HCT116 (cell line): ENCODE measurements at regions not wholly inside any gene's neighbourhood (a gene's known extent, or its start where the extent isn't known, plus 50 kb on each side); places are given as distances from the start of the nearest gene placed in this dataset.

ENCODE experiments used
- ATAC-seq: fragments of 200-7000 bp; cut with Tn5 transposase; 2 replicates; pipeline ENCODE4 v1.9.1; 2020; ENCODE audit warnings: mild to moderate bottlenecking, moderate library complexity
- BruUV-seq: library from RNA; stranded (reverse); fragments of 400-500 nt; replicated peaks from 2 replicates; lab custom pipeline; 2021; lab: Mats Ljungman, UMichigan
- CTCF ChIA-PET: fragments of 300-600 bp; sonication (Branson Sonifier 250); formaldehyde crosslinking; loops from one replicate; lab custom pipeline; 2021; ENCODE audit warnings: antibody characterized with exemption; lab: Charles Lee
- POLR2A ChIA-PET: fragments of 300-600, 350-600 bp; sonication (Branson Sonifier 250); formaldehyde crosslinking; loops from one replicate; lab custom pipeline; 2021; ENCODE audit warnings: antibody characterized with exemption; lab: Charles Lee
- RAD21 ChIA-PET, 2 experiments: fragments of 300-600 bp; sonication (Branson Sonifier 250); formaldehyde crosslinking; loops; one replicate each; lab custom pipeline; 2023; ENCODE audit warnings: low total read pairs in 2 of 2; ENCODE audit not compliant: uncharacterized antibody in 2 of 2, unreplicated experiment in 2 of 2, low non-redundant PET in 1 of 2; lab: Charles Lee
- DNase-seq: peaks from one replicate; pipeline ENCODE4 v3.0.0-alpha.2; 2010; ENCODE audit warnings: low read depth, low spot score
- H2AFZ ChIP-seq: fragments of 200-600 bp; shearing (Covaris generic), sonication (generic); 2 replicates; pipeline ENCODE4 v1.6.1; 2017; ENCODE audit warnings: low read depth, mixed run types, mixed read lengths, antibody characterized with exemption, low read length; ENCODE audit not compliant: poor library complexity, severe bottlenecking
- H3K27ac ChIP-seq: 2 replicates; pipeline ENCODE4 v1.5.1; 2012; ENCODE audit warnings: low read depth, low read length
- H3K27me3 ChIP-seq: fragments of 200-600 bp; sonication (generic); 2 replicates; pipeline ENCODE4 v1.6.1; 2016; ENCODE audit warnings: mixed run types, low read length, mixed read lengths; ENCODE audit not compliant: insufficient read depth
- H3K36me3 ChIP-seq, 2 experiments: fragments of 200-500 bp in 1 of 2; fragments of 200-600 bp in 1 of 2; sonication (Bioruptor generic) in 1 of 2; sonication (generic) in 1 of 2; 2 replicates each; pipeline versions ENCODE4 v1.5.1 to v1.6.1; 2014 to 2016; ENCODE audit warnings: low read length in 2 of 2, inconsistent platforms in 1 of 2, mixed read lengths in 1 of 2, mixed run types in 1 of 2; ENCODE audit not compliant: insufficient read depth in 2 of 2, control insufficient read depth in 1 of 2
- H3K4me1 ChIP-seq, 2 experiments: fragments of 200-600 bp in 1 of 2; sonication (generic) in 1 of 2; 2 replicates each; pipeline versions ENCODE4 v1.5.1 to v1.6.1; 2012 to 2017; ENCODE audit warnings: low read length in 2 of 2, inconsistent platforms in 1 of 2, mild to moderate bottlenecking in 1 of 2, mixed read lengths in 1 of 2, mixed run types in 1 of 2, moderate library complexity in 1 of 2; ENCODE audit not compliant: insufficient read depth in 2 of 2, control insufficient read depth in 1 of 2
- H3K4me2 ChIP-seq: fragments of 200-600 bp; sonication (generic); 2 replicates; pipeline ENCODE4 v1.6.1; 2017; ENCODE audit warnings: mixed run types, low read length, mixed read lengths
- H3K4me3 ChIP-seq, 2 experiments: fragments of 200-600 bp in 1 of 2; sonication (generic) in 1 of 2; replicated peaks in 1 of 2; 2 replicates each; pipeline ENCODE4 v1.5.1; 2011 to 2016; ENCODE audit warnings: low read length in 2 of 2, control low read depth in 1 of 2, low read depth in 1 of 2, mild to moderate bottlenecking in 1 of 2, mixed read lengths in 1 of 2, mixed run types in 1 of 2
- H3K79me2 ChIP-seq: fragments of 200-600 bp; sonication (generic); 2 replicates; pipeline ENCODE4 v1.6.1; 2017; ENCODE audit warnings: mild to moderate bottlenecking, mixed run types, low read length, moderate library complexity, mixed read lengths; ENCODE audit not compliant: insufficient read depth
- H3K9ac ChIP-seq: fragments of 200-600 bp; sonication (generic); 2 replicates; pipeline ENCODE4 v1.6.1; 2016; ENCODE audit warnings: low read length, mixed read lengths
- H3K9me2 ChIP-seq: fragments of 200-600 bp; sonication (generic), shearing (Covaris generic); 2 replicates; pipeline ENCODE4 v1.6.1; 2017; ENCODE audit warnings: mixed run types, mild to moderate bottlenecking, moderate library complexity; ENCODE audit not compliant: insufficient read depth
- H3K9me3 ChIP-seq, 2 experiments: fragments of 200-500 bp in 1 of 2; fragments of 200-600 bp in 1 of 2; sonication (Bioruptor generic) in 1 of 2; sonication (generic) in 1 of 2; 2 replicates each; pipeline ENCODE4 v1.6.1; 2014 to 2017; ENCODE audit warnings: low read length in 2 of 2, mixed read lengths in 2 of 2, inconsistent platforms in 1 of 2, low read depth in 1 of 2, mild to moderate bottlenecking in 1 of 2, mixed run types in 1 of 2, moderate library complexity in 1 of 2; ENCODE audit not compliant: control insufficient read depth in 1 of 2, insufficient read depth in 1 of 2
- H4K20me1 ChIP-seq: fragments of 200-600 bp; sonication (generic), shearing (Covaris generic); 2 replicates; pipeline ENCODE4 v1.6.1; 2017; ENCODE audit warnings: mixed run types, mild to moderate bottlenecking, moderate library complexity; ENCODE audit not compliant: insufficient read depth
- CBX3 ChIP-seq: IDR thresholded peaks from 2 replicates; pipeline ENCODE4 v1.6.1; 2012; ENCODE audit warnings: low read depth
- CEBPB ChIP-seq: IDR thresholded peaks from 2 replicates; pipeline ENCODE4 v1.6.1; 2012; ENCODE audit warnings: low read depth
- EGR1 ChIP-seq: IDR thresholded peaks from 2 replicates; pipeline ENCODE4 v1.6.1; 2012; ENCODE audit warnings: low read depth
- ELF1 ChIP-seq: IDR thresholded peaks from 2 replicates; pipeline ENCODE4 v1.6.1; 2012; ENCODE audit warnings: low read depth, borderline replicate concordance
- EZH2 ChIP-seq: fragments of 200-600 bp; sonication (generic); IDR thresholded peaks from 2 replicates; pipeline ENCODE4 v1.6.1; 2017; ENCODE audit warnings: antibody characterized with exemption, mixed run types
- MAX ChIP-seq: IDR thresholded peaks from 2 replicates; pipeline ENCODE4 v1.6.1; 2012
- POLR2A ChIP-seq: IDR thresholded peaks from 2 replicates; pipeline ENCODE4 v1.7.0; 2011; ENCODE audit warnings: borderline replicate concordance; ENCODE audit not compliant: insufficient read depth, insufficient read length; ENCODE audit errors: extremely low read depth
- POLR2AphosphoS5 ChIP-seq: IDR thresholded peaks from 2 replicates; pipeline ENCODE4 v1.6.1; 2011; ENCODE audit warnings: mild to moderate bottlenecking, low read depth, low read length, moderate library complexity
- RAD21 ChIP-seq: IDR thresholded peaks from 2 replicates; pipeline ENCODE4 v1.6.1; 2012; ENCODE audit warnings: low read depth, mild to moderate bottlenecking
- SP1 ChIP-seq: IDR thresholded peaks from 2 replicates; pipeline ENCODE4 v1.6.1; 2012; ENCODE audit warnings: low read depth
- SRF ChIP-seq: IDR thresholded peaks from 2 replicates; pipeline ENCODE4 v1.6.1; 2012; ENCODE audit warnings: low read depth
- TCF7L2 ChIP-seq: IDR thresholded peaks from 2 replicates; pipeline ENCODE4 v1.7.0; 2011; ENCODE audit warnings: borderline replicate concordance, inconsistent platforms; ENCODE audit not compliant: insufficient read depth, insufficient read length; ENCODE audit errors: extremely low read depth
- YY1 ChIP-seq: IDR thresholded peaks from 2 replicates; pipeline ENCODE4 v1.6.1; 2011; ENCODE audit warnings: low read length, low read depth, moderate library complexity, mild to moderate bottlenecking; ENCODE audit not compliant: insufficient replicate concordance; ENCODE audit errors: extremely low read depth
- ZFX ChIP-seq: fragments of 450-650 bp; IDR thresholded peaks from 2 replicates; pipeline ENCODE4 v1.6.1; 2017
- intact Hi-C: fragments of 100-400 bp; cut with micrococcal nuclease; formaldehyde crosslinking; loops from 2 replicates; pipeline ENCODE4 v1.10.0; 2022
- TF ChIP-seq, protein P1 (sequence below): IDR thresholded peaks from 2 replicates; pipeline ENCODE4 v1.6.1; 2012
- TF ChIP-seq, protein P2 (sequence below), 3 experiments: fragments of 200-600 bp in 1 of 3; sonication (generic) in 1 of 3; IDR thresholded peaks in 2 of 3; conservative IDR thresholded peaks in 1 of 3; 2 replicates each; pipeline ENCODE4 v1.5.1; 2012 to 2017; ENCODE audit warnings: low read depth in 2 of 3, low read length in 2 of 3, antibody characterized with exemption in 1 of 3, borderline replicate concordance in 1 of 3, control low read depth in 1 of 3, mild to moderate bottlenecking in 1 of 3, mixed read lengths in 1 of 3, mixed run types in 1 of 3, moderate library complexity in 1 of 3; ENCODE audit not compliant: insufficient read depth in 1 of 3
- TF ChIP-seq, protein P3 (sequence below): IDR thresholded peaks from 2 replicates; pipeline ENCODE4 v1.6.1; 2012; ENCODE audit warnings: low read depth

DNA sequence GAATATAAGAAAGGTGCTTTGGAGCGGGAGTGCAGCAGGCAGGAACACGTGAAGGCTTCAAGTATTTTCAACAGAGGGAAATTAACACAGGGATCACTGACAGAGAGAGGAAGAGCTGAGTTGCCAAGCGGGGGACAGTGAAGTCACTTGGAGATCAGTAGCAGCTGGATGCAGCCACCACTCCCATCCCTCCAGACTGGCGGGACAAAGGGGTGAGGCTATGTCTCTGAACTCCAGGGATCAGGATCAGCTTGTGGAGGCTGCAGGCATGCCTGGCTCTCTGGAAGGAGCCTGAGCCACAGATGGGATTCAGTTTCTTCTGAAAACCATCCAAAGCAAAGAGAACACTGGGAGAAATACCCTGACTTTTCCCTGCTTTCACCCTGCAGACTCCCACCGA is 113.7 kb upstream of the IRX3 start:
- no TSS peak for BruUV-seq
- TF ChIP-seq MAX (no peak), POLR2A (no peak), EGR1 (no peak), TCF7L2 (no peak), CEBPB (no peak), CBX3 (no peak), ELF1 (no peak), EZH2 (no peak), RAD21 (no peak), YY1 (no peak), ZFX (no peak), POLR2AphosphoS5 (no peak), SRF (no peak), SP1 (no peak)
- TF ChIP-seq, protein P1, sequence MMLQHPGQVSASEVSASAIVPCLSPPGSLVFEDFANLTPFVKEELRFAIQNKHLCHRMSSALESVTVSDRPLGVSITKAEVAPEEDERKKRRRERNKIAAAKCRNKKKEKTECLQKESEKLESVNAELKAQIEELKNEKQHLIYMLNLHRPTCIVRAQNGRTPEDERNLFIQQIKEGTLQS: no peak
- TF ChIP-seq, protein P2, sequence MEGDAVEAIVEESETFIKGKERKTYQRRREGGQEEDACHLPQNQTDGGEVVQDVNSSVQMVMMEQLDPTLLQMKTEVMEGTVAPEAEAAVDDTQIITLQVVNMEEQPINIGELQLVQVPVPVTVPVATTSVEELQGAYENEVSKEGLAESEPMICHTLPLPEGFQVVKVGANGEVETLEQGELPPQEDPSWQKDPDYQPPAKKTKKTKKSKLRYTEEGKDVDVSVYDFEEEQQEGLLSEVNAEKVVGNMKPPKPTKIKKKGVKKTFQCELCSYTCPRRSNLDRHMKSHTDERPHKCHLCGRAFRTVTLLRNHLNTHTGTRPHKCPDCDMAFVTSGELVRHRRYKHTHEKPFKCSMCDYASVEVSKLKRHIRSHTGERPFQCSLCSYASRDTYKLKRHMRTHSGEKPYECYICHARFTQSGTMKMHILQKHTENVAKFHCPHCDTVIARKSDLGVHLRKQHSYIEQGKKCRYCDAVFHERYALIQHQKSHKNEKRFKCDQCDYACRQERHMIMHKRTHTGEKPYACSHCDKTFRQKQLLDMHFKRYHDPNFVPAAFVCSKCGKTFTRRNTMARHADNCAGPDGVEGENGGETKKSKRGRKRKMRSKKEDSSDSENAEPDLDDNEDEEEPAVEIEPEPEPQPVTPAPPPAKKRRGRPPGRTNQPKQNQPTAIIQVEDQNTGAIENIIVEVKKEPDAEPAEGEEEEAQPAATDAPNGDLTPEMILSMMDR (IDR thresholded peaks at IDR 0.05 in 2 of 3, conservative IDR thresholded peaks at IDR 0.05 in 1 of 3; ENCODE audit: borderline replicate concordance in 1 of 3, insufficient read depth in 1 of 3, low read depth in 2 of 3, low read length in 2 of 3): no peak
- TF ChIP-seq, protein P3, sequence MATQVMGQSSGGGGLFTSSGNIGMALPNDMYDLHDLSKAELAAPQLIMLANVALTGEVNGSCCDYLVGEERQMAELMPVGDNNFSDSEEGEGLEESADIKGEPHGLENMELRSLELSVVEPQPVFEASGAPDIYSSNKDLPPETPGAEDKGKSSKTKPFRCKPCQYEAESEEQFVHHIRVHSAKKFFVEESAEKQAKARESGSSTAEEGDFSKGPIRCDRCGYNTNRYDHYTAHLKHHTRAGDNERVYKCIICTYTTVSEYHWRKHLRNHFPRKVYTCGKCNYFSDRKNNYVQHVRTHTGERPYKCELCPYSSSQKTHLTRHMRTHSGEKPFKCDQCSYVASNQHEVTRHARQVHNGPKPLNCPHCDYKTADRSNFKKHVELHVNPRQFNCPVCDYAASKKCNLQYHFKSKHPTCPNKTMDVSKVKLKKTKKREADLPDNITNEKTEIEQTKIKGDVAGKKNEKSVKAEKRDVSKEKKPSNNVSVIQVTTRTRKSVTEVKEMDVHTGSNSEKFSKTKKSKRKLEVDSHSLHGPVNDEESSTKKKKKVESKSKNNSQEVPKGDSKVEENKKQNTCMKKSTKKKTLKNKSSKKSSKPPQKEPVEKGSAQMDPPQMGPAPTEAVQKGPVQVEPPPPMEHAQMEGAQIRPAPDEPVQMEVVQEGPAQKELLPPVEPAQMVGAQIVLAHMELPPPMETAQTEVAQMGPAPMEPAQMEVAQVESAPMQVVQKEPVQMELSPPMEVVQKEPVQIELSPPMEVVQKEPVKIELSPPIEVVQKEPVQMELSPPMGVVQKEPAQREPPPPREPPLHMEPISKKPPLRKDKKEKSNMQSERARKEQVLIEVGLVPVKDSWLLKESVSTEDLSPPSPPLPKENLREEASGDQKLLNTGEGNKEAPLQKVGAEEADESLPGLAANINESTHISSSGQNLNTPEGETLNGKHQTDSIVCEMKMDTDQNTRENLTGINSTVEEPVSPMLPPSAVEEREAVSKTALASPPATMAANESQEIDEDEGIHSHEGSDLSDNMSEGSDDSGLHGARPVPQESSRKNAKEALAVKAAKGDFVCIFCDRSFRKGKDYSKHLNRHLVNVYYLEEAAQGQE: no peak
- TF ChIP-seq, all 23 proteins: peak for 0
- no peak for DNase-seq
- Histone ChIP-seq H3K36me3 (no peaks in the 10 kb centered on the region), H3K27me3 (no peaks in the 10 kb centered on the region), H3K4me1 (no peaks in the 10 kb centered on the region), H3K4me2 (no peak overlapping the region), H3K9ac (no peak overlapping the region), H2AFZ (no peak overlapping the region), H3K9me2 (no peaks in the 10 kb centered on the region), H3K79me2 (no peaks in the 10 kb centered on the region), H3K9me3 (no peaks in the 10 kb centered on the region), H3K4me3 (no peak overlapping the region), H4K20me1 (no peaks in the 10 kb centered on the region), H3K27ac (no peak overlapping the region)
- ATAC-seq: no peak
- ChIA-PET CTCF (interaction anchor here (0.6 kb wide), 1 partner anchor 557 kb away, joined by 3 read pairs; no protein-coding TSS in a partner anchor), RAD21 (no interaction called here), POLR2A (no interaction called here)
- intact Hi-C loops: no loop called here
